H9 (cell line): ENCODE measurements at regions not wholly inside any gene's neighbourhood (a gene's known extent, or its start where the extent isn't known, plus 50 kb on each side); places are given as distances from the start of the nearest gene placed in this dataset.

Source experiments
- DNase-seq: peaks from one replicate; pipeline ENCODE4 v3.0.0-alpha.2; 2017
- H2AFZ ChIP-seq: one replicate; pipeline ENCODE4 v1.6.1; 2013; ENCODE audit warnings: mild to moderate bottlenecking, low read length, control low read depth, moderate library complexity
- H2AK5ac ChIP-seq: 2 replicates; pipeline ENCODE4 v1.6.1; 2013; ENCODE audit warnings: low read length, control low read depth, mixed read lengths; ENCODE audit not compliant: insufficient read length
- H2BK120ac ChIP-seq: one replicate; pipeline ENCODE4 v1.6.1; 2013; ENCODE audit warnings: low read depth, mild to moderate bottlenecking, low read length, control low read depth, inconsistent platforms; ENCODE audit not compliant: poor library complexity, severe bottlenecking
- H2BK12ac ChIP-seq: 2 replicates; pipeline ENCODE4 v1.6.1; 2013; ENCODE audit warnings: low read length, control low read depth, mixed read lengths, low read depth; ENCODE audit not compliant: insufficient read length
- H2BK15ac ChIP-seq: 2 replicates; pipeline ENCODE4 v1.6.1; 2013; ENCODE audit warnings: low read depth, low read length, control low read depth
- H2BK20ac ChIP-seq: one replicate; pipeline ENCODE4 v1.6.1; 2013; ENCODE audit warnings: low read depth, mild to moderate bottlenecking, low read length, control low read depth, inconsistent platforms; ENCODE audit not compliant: poor library complexity, severe bottlenecking
- H2BK5ac ChIP-seq: 2 replicates; pipeline ENCODE4 v1.6.1; 2013; ENCODE audit warnings: low read length, control low read depth, mixed read lengths; ENCODE audit not compliant: insufficient read length
- H3K14ac ChIP-seq: 2 replicates; pipeline ENCODE4 v1.6.1; 2013; ENCODE audit warnings: low read length, control low read depth; ENCODE audit not compliant: insufficient read depth
- H3K18ac ChIP-seq: 2 replicates; pipeline ENCODE4 v1.6.1; 2013; ENCODE audit warnings: low read depth, mild to moderate bottlenecking, mixed read lengths, low read length, control low read depth; ENCODE audit not compliant: insufficient read length
- H3K23ac ChIP-seq: 2 replicates; pipeline ENCODE4 v1.6.1; 2013; ENCODE audit warnings: low read length, control low read depth, mixed read lengths, low read depth; ENCODE audit not compliant: insufficient read length
- H3K23me2 ChIP-seq: 2 replicates; pipeline ENCODE4 v1.6.1; 2013; ENCODE audit warnings: low read depth, mild to moderate bottlenecking, mixed read lengths, low read length, control low read depth; ENCODE audit not compliant: insufficient read length, poor library complexity, severe bottlenecking
- H3K27ac ChIP-seq: 2 replicates; pipeline ENCODE4 v1.5.1; 2013; ENCODE audit warnings: low read length, control low read depth, mixed read lengths, low read depth; ENCODE audit not compliant: insufficient read length
- H3K27me3 ChIP-seq: 2 replicates; pipeline ENCODE4 v1.6.1; 2013; ENCODE audit warnings: low read length, control low read depth, inconsistent platforms; ENCODE audit not compliant: insufficient read depth
- H3K4ac ChIP-seq: 2 replicates; pipeline ENCODE4 v1.6.1; 2013; ENCODE audit warnings: low read depth, mild to moderate bottlenecking, control low read depth, inconsistent platforms, low read length, moderate library complexity
- H3K4me1 ChIP-seq: 2 replicates; pipeline ENCODE4 v1.6.1; 2013; ENCODE audit warnings: low read length, control low read depth, inconsistent platforms; ENCODE audit not compliant: insufficient read depth
- H3K4me2 ChIP-seq: 2 replicates; pipeline ENCODE4 v1.6.1; 2013; ENCODE audit warnings: low read length, control low read depth, mixed read lengths; ENCODE audit not compliant: insufficient read length, insufficient read depth
- H3K56ac ChIP-seq: 2 replicates; pipeline ENCODE4 v1.6.1; 2013; ENCODE audit warnings: low read depth, mild to moderate bottlenecking, mixed read lengths, low read length, control low read depth; ENCODE audit not compliant: insufficient read length
- H3K79me1 ChIP-seq: 2 replicates; pipeline ENCODE4 v1.6.1; 2013; ENCODE audit warnings: low read depth, mild to moderate bottlenecking, moderate library complexity, low read length, control low read depth, inconsistent platforms; ENCODE audit not compliant: insufficient read depth, poor library complexity, severe bottlenecking
- H3K79me2 ChIP-seq: 2 replicates; pipeline ENCODE4 v1.6.1; 2013; ENCODE audit warnings: low read length, control low read depth, inconsistent platforms; ENCODE audit not compliant: insufficient read depth
- H3K9ac ChIP-seq: 2 replicates; pipeline ENCODE4 v1.6.1; 2013; ENCODE audit warnings: low read length, control low read depth, mixed read lengths; ENCODE audit not compliant: insufficient read length; ENCODE audit errors: extremely low read depth
- H3K9me3 ChIP-seq: one replicate; pipeline ENCODE4 v1.6.1; 2013; ENCODE audit warnings: low read depth, low read length, inconsistent platforms; ENCODE audit not compliant: control insufficient read depth
- H3T11ph ChIP-seq: one replicate; pipeline ENCODE4 v1.6.1; 2013; ENCODE audit warnings: mild to moderate bottlenecking, low read length, control low read depth, inconsistent platforms
- H4K20me1 ChIP-seq: one replicate; pipeline ENCODE4 v1.6.1; 2013; ENCODE audit not compliant: control insufficient read depth, insufficient read length, insufficient read depth
- H4K5ac ChIP-seq: 2 replicates; pipeline ENCODE4 v1.6.1; 2013; ENCODE audit warnings: low read depth, mild to moderate bottlenecking, mixed read lengths, low read length, control low read depth; ENCODE audit not compliant: insufficient read length
- H4K8ac ChIP-seq: replicated peaks from 2 replicates; pipeline ENCODE4 v1.6.1; 2013; ENCODE audit warnings: low read length, control low read depth, mixed read lengths, low read depth; ENCODE audit not compliant: insufficient read length
- H4K91ac ChIP-seq: 2 replicates; pipeline ENCODE4 v1.6.1; 2013; ENCODE audit warnings: low read depth, mild to moderate bottlenecking, moderate library complexity, mixed read lengths, low read length, control low read depth; ENCODE audit not compliant: insufficient read length
- H3K27ac Mint-ChIP-seq, 3 experiments: 2 replicates in 2 of 3; 3 replicates in 1 of 3; pipeline ENCODE4 v1.8.0; 2020 to 2021; ENCODE audit warnings: mixed read lengths in 3 of 3, mild to moderate bottlenecking in 1 of 3, moderate library complexity in 1 of 3
- H3K27me3 Mint-ChIP-seq: 2 replicates; pipeline ENCODE4 v1.8.0; 2021; ENCODE audit warnings: low read depth, mild to moderate bottlenecking, moderate library complexity, mixed read lengths
- H3K36me3 Mint-ChIP-seq, 3 experiments: 2 replicates in 2 of 3; 3 replicates in 1 of 3; pipeline ENCODE4 v1.8.0; 2020 to 2021; ENCODE audit warnings: low read depth in 3 of 3, mixed read lengths in 3 of 3; ENCODE audit not compliant: insufficient read depth in 1 of 3
- H3K4me1 Mint-ChIP-seq, 2 experiments: 2 replicates each; pipeline ENCODE4 v1.8.0; 2020; ENCODE audit warnings: mixed read lengths in 2 of 2
- H3K4me3 Mint-ChIP-seq, 2 experiments: 2 replicates in 1 of 2; 3 replicates in 1 of 2; pipeline ENCODE4 v1.8.0; 2020 to 2021; ENCODE audit warnings: mild to moderate bottlenecking in 2 of 2, mixed read lengths in 2 of 2, moderate library complexity in 1 of 2
- H3K9me3 Mint-ChIP-seq, 2 experiments: 2 replicates in 1 of 2; 3 replicates in 1 of 2; pipeline ENCODE4 v1.8.0; 2020; ENCODE audit warnings: mild to moderate bottlenecking in 2 of 2, mixed read lengths in 2 of 2, moderate library complexity in 1 of 2
- CTCF ChIP-seq: fragments of 200-600 bp; sonication (generic); conservative IDR thresholded peaks from 3 replicates; pipeline ENCODE4 v1.8.0; 2021; ENCODE audit warnings: antibody characterized with exemption, mild to moderate bottlenecking
- WGBS: extraction: QIAGEN DNeasy Blood & Tissue Kit; methylation state at CpG from one replicate; pipeline ENCODE4 v1.1.7; 2013; ENCODE audit warnings: missing lambda C conversion rate, low lambda C conversion rate, mixed read lengths; ENCODE audit not compliant: insufficient read length; ENCODE audit errors: extremely low coverage; 5-methylcytosine and 5-hydroxymethylcytosine counted together

DNA sequence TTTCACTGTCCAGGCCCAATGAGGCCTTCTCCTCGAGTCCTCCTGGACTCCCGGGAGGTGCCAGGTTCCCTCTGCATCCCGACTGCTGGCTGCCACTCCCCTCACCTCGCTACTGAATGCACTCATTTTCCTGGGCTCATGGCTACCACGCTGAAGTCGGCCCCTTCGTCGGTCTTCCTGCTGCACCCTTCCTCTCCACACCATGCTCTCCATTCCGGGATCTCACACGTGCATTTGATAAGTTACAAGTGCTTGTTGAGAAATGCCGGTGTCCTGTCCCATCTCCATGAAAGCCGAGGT is 334.7 kb upstream of the MYT1L start:
- H3K9me3 ChIP-seq = no peaks in the 10 kb centered on the region
- Mint-ChIP-seq H3K4me3 (no peak overlapping the region), H3K27me3 (peaks cover 6% of the 10 kb centered on the region), H3K9me3 (peaks cover 0 to 3% of the 10 kb centered on the region in 2 experiments; a peak in 2 of 5 replicates), H3K27ac (no peak overlapping the region), H3K4me1 (peaks cover 5 to 6% of the 10 kb centered on the region in 2 experiments), H3K36me3 (peaks cover 0 to 2% (median 1%) of the 10 kb centered on the region in 3 experiments; a peak in 3 of 7 replicates)
- no peaks in the 10 kb centered on the region for H3K4me1 ChIP-seq
- H3K56ac ChIP-seq = no peak overlapping the region
- no peak overlapping the region for H2AK5ac ChIP-seq
- H3K14ac ChIP-seq = no peak overlapping the region
- no peak overlapping the region for H4K8ac ChIP-seq
- no peak overlapping the region for H2BK12ac ChIP-seq
- H4K5ac ChIP-seq = no peak overlapping the region
- no peak overlapping the region for H2BK20ac ChIP-seq
- no peak overlapping the region for H3K4me2 ChIP-seq
- DNase-seq = no peak
- no peaks in the 10 kb centered on the region for H3K79me1 ChIP-seq
- no peaks in the 10 kb centered on the region for H3K79me2 ChIP-seq
- H4K20me1 ChIP-seq = no peaks in the 10 kb centered on the region
- no peak overlapping the region for H3K27ac ChIP-seq
- TF ChIP-seq CTCF = no peak
- H4K91ac ChIP-seq = no peak overlapping the region
- no CpG with 5 or more reads among the region's 12 CpGs for WGBS
- H3K9ac ChIP-seq = no peak overlapping the region
- H3T11ph ChIP-seq = no peak overlapping the region
- H3K27me3 ChIP-seq = no peaks in the 10 kb centered on the region
- H2BK5ac ChIP-seq = no peak overlapping the region
- no peak overlapping the region for H2BK15ac ChIP-seq
- H3K23ac ChIP-seq = no peak overlapping the region
- no peak overlapping the region for H3K18ac ChIP-seq
- no peak overlapping the region for H3K4ac ChIP-seq
- no peaks in the 10 kb centered on the region for H3K23me2 ChIP-seq
- H2BK120ac ChIP-seq = no peak overlapping the region
- H2AFZ ChIP-seq = no peak overlapping the region
